PC-9 (cell line): ENCODE measurements at regions not wholly inside any gene's neighbourhood (a gene's known extent, or its start where the extent isn't known, plus 50 kb on each side); places are given as distances from the start of the nearest gene placed in this dataset.

Source experiments
- CTCF ChIP-seq: fragments of 200-600 bp; sonication (generic); conservative IDR thresholded peaks from 2 replicates; pipeline ENCODE4 v1.6.1; 2017; ENCODE audit warnings: mixed run types, antibody characterized with exemption, mild to moderate bottlenecking, moderate library complexity
- EZH2 ChIP-seq: fragments of 200-600 bp; sonication (generic); IDR thresholded peaks from 2 replicates; pipeline ENCODE4 v1.8.0; 2017; ENCODE audit warnings: antibody characterized with exemption, low read depth

- TF ChIP-seq CTCF (no peak), EZH2 (no peak)
Observed at GRCh38 chr5:89120719-89121118, 237.7 kb upstream of the MEF2C start.
